ENCODE measurements at regions not wholly inside any gene's neighbourhood (a gene's known extent, or its start where the extent isn't known, plus 50 kb on each side); places are given as distances from the start of the nearest gene placed in this dataset.

DNA sequence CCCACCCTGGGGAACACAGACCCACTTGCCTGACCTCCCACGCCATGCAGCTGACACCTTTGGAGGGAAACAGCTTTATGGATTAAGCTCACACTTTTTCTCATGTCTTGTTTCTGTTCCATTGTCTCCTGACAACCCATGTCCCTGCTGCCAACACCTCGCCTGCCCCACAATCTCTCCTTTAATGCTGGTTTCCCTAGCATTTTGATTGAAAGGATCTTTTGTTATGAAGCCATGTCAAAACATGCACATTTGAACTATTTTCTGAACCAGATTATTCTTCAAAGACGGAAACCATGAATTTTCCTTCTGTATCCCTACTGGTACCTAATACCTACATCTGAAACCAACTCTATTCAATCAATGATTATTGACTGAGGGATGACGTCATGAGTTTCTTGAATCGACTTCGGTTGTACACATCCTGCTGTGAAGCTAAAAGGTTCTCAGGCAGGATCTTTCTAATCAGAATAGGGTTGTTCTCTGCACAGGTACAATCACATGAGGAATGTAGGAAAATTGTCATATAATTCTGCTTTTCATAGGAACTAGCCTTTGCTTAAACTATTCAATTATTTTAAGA, 106.2 kb upstream of the NEBL start:
- no peak for TF ChIP-seq POLR2A (IDR thresholded peaks at IDR 0.05)
- no peak for TF ChIP-seq POLR2AphosphoS5 (IDR thresholded peaks at IDR 0.05)
- TF ChIP-seq, protein P1, sequence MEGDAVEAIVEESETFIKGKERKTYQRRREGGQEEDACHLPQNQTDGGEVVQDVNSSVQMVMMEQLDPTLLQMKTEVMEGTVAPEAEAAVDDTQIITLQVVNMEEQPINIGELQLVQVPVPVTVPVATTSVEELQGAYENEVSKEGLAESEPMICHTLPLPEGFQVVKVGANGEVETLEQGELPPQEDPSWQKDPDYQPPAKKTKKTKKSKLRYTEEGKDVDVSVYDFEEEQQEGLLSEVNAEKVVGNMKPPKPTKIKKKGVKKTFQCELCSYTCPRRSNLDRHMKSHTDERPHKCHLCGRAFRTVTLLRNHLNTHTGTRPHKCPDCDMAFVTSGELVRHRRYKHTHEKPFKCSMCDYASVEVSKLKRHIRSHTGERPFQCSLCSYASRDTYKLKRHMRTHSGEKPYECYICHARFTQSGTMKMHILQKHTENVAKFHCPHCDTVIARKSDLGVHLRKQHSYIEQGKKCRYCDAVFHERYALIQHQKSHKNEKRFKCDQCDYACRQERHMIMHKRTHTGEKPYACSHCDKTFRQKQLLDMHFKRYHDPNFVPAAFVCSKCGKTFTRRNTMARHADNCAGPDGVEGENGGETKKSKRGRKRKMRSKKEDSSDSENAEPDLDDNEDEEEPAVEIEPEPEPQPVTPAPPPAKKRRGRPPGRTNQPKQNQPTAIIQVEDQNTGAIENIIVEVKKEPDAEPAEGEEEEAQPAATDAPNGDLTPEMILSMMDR (IDR thresholded peaks at IDR 0.05) = no peak
- Histone ChIP-seq H3K36me3 (no peaks in the 10 kb centered on the region), H3K4me1 (replicated peaks) (no peaks in the 10 kb centered on the region), H3K27me3 (replicated peaks; ENCODE audit: insufficient read depth) (no peaks in the 10 kb centered on the region), H3K4me3 (no peak overlapping the region), H3K27ac (no peak overlapping the region), H3K9me3 (no peaks in the 10 kb centered on the region)
- DNase-seq (ENCODE audit: low spot score) = no peak
- intact Hi-C loops (cut with DNase I) = no loop called here
- WGBS = 92% methylated on average over 6 of the region's 6 CpGs

DNA sequence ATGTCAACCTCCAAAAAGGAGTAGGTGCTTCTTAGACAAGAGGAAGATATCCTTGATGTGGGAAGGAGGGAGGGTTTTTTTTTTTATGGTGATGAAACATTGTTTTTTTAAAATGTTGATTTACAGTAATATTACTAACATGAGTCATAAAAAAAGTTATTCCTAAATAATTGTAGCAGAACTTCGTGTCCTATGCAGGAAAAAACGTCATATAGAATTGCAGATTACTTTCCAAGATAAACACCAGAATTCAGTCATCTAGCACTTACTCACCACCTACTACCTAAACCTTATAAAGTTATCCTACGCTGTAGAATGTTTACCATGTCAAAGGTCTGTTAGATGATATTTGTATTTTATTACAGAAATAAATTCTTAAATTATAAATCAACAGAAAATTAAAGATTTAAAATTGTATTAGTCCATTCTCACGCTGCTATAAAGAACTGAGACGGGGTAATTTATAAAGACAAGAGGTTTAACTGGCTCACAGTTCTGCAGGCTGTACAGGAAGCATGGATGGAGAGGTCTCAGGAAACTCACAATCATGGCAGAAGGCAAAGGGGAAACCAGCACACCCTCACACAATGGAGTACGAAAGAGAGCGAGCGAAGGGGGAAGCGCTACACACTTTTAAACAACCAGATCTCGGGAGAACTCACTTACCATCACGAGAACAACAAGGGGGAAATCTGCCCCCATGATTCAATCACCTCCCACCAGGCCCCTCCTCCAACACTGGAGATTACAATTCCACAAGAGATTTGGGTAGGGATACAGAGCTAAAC, 105.2 kb upstream of the NEBL start:
- TF ChIP-seq, protein P1 (IDR thresholded peaks at IDR 0.05) = no peak
- TF ChIP-seq POLR2A (IDR thresholded peaks at IDR 0.05) = no peak
- 62% methylated on average over 11 of the region's 11 CpGs for WGBS
- no peak overlapping the region for H3K4me3 ChIP-seq
- no peaks in the 10 kb centered on the region for H3K27me3 ChIP-seq (replicated peaks; ENCODE audit: insufficient read depth)
- intact Hi-C loops (cut with DNase I) = no loop called here
- no peak overlapping the region for H3K27ac ChIP-seq
- no peaks in the 10 kb centered on the region for H3K36me3 ChIP-seq
- H3K9me3 ChIP-seq = no peaks in the 10 kb centered on the region
- DNase-seq (ENCODE audit: low spot score) = no peak
- no peaks in the 10 kb centered on the region for H3K4me1 ChIP-seq (replicated peaks)

DNA sequence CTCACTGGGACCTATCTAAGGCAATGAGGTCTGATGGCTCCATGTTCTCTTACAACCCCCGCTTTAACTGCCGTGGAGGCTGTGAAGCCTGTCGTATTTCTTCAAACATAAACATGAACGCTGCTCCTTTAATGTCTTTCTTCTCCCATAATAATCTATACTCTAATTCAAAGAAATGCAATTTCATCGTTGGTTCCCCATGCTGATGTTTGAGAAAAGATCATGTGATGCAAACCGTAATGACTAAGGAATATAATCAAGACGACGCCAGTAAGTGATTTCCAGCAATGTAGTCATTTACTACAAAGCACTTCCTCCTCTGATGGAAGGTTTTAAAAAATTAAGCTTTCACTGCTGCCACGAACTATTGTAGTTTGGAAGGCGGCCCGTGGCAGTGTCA, 102.6 kb upstream of the NEBL start:
- H3K4me3 ChIP-seq = no peak overlapping the region
- H3K4me1 ChIP-seq (replicated peaks) = no peaks in the 10 kb centered on the region
- no peaks in the 10 kb centered on the region for H3K27me3 ChIP-seq (replicated peaks; ENCODE audit: insufficient read depth)
- 88% methylated on average over 11 of the region's 11 CpGs for WGBS
- no peaks in the 10 kb centered on the region for H3K36me3 ChIP-seq
- TF ChIP-seq, protein P1 (IDR thresholded peaks at IDR 0.05) = no peak
- no peak for TF ChIP-seq POLR2A (IDR thresholded peaks at IDR 0.05)
- TF ChIP-seq POLR2AphosphoS5 (IDR thresholded peaks at IDR 0.05) = no peak
- H3K27ac ChIP-seq = no peak overlapping the region
- no peak for DNase-seq (ENCODE audit: low spot score)
- H3K9me3 ChIP-seq = no peaks in the 10 kb centered on the region
- intact Hi-C loops (cut with DNase I) = no loop called here

DNA sequence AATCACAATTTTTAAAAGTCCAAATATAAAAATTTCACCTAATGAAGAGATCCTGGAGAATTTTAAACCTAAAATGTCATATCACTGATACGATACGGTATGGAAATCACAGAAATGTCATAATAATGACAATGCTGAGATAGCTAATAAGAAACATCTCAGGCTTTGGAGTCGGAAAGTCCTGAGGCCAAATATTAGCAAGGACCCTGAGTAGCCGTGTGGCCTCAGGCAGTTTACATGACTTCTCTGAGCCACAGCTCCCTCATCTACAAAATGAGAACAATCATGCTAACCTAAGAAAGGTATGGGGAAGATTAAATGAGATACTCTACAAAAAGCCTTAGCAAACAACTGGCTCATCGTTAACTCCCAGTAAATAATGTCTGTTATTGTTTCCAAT, 100.9 kb upstream of the NEBL start:
- no peaks in the 10 kb centered on the region for H3K27me3 ChIP-seq (replicated peaks; ENCODE audit: insufficient read depth)
- H3K4me1 ChIP-seq (replicated peaks) = no peaks in the 10 kb centered on the region
- 89% methylated on average over 5 of the region's 5 CpGs for WGBS
- H3K27ac ChIP-seq = no peak overlapping the region
- H3K36me3 ChIP-seq = no peaks in the 10 kb centered on the region
- H3K9me3 ChIP-seq = no peaks in the 10 kb centered on the region
- intact Hi-C loops (cut with DNase I) = no loop called here
- H3K4me3 ChIP-seq = no peak overlapping the region
- TF ChIP-seq POLR2AphosphoS5 (IDR thresholded peaks at IDR 0.05) (no peak), POLR2A (IDR thresholded peaks at IDR 0.05) (no peak)
- TF ChIP-seq, protein P1 (IDR thresholded peaks at IDR 0.05) = no peak
- DNase-seq (ENCODE audit: low spot score) = no peak
